T1000 (cell line): ENCODE measurements at regions not wholly inside any gene's neighbourhood (a gene's known extent, or its start where the extent isn't known, plus 50 kb on each side); places are given as distances from the start of the nearest gene placed in this dataset.
"Not testable (repeated sequence)": the region's sequence is repeated elsewhere in the genome, so short reads cannot be mapped to it uniquely, and the experiment has no call there.

Experiments
- DNase-seq: peaks from one replicate; lab custom pipeline; 2025; ENCODE audit warnings: mixed read lengths; lab: John Stamatoyannopoulos, UW

DNA sequence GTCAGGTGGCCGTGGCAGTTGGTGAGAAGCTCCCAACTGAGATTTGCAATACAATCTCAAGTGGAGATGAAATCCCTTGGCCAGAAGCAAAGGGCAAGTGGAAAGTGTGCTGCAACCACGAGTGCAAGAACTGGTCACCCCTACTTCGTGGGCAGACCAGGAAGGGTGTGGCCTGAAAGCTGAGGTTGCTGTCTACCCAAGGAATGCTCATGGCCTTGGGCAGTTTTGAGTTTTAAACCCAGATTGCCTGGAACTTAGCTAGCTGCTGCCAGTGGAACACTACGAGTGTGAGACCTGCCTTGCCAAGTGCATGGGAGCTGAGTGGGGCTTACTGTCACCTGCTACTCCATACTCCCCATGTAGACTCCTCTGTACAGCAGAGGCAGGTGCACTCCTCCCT, 113.3 kb upstream of the FAT3 start:
- no peak for DNase-seq

DNA sequence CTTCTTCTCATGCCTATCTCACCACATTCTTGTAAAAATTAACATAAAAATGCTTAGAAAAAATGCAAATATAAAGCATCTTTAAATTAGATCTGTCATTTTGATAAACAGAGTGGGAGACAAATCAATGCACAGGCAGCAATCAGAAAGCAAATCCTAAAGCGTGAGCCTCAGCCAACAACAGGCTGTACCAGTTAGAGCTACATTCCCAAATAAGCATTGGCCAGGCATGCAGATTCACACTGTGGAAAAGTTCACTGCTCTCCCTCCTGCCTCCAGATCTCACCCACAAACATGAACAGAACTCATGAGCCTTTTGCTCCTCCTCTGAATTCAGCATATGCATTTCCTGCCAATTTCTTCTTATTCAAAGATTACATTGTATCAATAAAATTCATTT, 115.2 kb upstream of the FAT3 start:
- DNase-seq: no peak

DNA sequence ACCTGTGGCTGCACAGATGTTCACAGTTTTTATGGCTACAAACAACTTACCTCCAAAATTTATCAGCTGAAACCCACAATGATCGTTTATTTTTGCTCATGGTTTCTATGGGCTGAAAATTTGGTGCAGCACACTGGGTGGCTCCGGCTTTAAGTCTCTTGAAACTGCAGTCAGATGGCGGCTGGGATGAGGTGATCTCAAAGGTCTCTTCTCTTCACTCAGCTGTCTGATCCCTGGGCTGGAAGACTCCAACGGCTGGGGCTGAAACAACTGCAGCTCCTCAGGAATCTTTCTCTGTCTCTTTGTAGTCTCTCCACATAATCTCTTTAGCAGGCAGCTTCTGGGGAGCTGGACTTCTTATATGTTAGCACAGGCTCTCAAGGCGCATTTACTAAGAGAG, 117.3 kb upstream of the FAT3 start:
- DNase-seq: no peak

DNA sequence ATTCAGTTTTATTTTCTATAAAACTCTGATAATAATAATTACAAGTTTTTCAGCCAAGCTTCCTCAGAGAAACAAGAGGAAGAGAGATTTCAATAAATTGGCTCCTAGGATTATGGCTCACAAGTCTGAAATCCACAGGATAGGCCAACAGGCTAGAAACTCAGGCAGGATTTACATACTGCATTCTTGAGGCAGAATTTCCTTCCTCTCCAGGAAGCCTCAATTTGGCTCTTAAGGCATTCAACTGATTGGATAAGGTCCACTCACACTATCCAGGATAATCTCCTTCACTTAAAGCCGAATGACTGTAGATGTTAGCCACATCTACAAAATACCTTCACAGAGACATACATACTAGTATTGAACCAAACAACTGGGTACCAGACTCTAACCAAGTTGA, 120.3 kb upstream of the FAT3 start:
- DNase-seq: no peak

DNA sequence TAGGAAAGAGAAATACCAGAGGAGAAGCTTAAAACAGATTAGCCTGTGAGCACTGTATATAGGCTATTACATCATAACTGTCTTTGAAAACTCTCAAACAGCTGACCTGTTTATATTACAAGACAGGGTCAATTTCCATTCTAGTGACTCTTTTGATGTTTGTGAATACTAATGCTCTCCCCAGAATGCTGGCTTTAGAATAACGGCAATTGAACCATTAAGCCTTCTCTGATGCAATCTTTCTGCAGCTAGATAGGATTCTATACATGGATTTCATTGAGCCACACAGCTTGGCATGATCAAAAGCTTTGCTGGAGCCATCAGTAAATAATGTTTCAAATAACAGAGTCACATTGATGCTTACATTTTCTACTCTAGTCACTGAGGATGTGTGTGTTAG, 122.7 kb upstream of the FAT3 start:
- DNase-seq: no peak

DNA sequence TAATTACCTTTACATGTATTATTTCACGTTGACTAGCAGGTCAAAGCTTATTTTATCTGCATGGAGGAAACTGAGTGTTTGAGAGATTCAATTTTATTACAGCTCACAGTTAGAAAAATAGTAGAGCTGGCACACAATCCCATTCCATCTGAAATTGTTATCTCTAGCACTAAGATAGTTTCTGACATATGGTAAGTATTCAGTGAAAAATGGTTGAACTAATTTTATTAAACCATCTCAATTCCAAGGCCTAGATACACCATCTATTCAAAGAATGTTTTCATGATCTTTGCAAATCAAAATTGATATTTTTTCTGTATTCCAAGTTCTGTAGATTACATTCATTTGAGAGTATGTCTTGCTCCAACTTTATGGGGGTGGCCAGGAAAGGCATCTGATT, 125.4 kb upstream of the FAT3 start:
- DNase-seq: no peak

DNA sequence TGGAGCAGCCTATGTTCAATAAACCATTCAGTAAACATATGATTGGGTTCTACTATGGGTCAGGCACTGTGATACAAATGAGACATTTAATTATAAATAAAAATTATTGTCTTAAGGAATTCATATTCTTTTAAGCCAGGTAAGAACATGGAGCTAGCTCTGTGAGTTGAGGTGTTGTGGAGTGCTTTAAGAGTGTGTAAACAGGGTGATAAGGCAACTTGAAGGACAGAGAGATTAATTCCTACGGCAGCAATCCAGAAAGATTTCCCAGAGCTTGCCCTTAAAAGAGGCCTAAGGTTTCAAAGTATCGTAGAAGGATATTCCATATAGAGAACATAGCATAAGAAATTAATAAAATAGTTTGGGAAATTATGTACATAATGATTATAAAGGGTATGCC, 126.4 kb upstream of the FAT3 start:
- no peak for DNase-seq

DNA sequence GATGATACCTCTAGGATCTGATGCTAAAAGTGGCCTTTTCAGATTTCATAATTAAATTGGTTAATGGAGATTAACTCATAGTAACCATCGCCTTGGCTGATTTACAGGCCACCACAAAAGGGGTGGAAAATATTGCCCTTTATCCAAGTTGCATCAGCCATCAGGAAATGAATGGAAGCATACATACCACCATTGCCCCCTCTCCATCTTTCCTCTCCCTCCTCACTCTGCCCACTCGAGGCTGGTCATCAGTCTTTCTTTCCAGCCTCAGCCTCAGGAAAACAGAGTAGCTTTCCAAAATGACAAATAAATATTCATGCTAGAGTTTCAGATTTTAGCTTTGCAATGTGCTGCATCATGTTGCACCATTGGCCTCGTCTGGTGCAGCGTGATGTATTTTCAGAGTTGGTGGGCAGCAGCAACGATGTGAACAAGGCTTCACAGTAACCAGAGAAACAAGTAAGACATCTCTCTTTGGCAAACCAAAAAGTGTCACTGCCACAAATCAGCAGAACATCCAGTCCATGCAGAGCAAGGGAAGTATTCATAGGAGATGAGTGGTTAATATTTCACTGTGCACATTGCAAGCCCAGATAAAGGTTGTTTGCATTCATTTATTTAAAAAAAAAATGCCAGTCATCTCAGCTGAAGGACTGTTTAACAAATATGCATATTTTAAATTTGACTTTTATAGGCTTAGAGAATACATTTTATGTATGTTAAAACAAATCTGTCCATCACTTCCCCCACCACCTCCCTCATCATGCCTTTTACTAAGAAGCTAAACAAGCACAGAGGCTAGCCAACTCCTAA, 136.7 kb upstream of the FAT3 start:
- DNase-seq: no peak

DNA sequence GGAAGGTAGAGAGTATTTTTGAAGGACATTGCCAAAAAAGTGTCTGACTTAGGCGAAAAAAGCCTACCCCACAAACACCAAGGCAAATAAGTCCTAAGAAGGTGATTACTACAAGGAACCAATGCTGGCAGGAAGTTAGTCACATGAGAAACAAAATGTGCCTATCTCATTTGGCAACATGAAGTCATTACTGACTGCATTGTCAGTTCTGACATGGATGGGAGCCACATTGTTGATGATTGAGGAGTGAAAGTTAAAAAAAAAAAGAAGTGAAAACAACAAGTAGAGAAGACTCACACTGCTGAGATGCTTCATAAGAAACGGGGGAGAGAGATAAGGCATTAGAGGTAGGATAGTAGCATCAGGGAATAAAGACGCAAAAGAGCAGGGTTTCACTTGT, 141.5 kb upstream of the FAT3 start:
- no peak for DNase-seq

DNA sequence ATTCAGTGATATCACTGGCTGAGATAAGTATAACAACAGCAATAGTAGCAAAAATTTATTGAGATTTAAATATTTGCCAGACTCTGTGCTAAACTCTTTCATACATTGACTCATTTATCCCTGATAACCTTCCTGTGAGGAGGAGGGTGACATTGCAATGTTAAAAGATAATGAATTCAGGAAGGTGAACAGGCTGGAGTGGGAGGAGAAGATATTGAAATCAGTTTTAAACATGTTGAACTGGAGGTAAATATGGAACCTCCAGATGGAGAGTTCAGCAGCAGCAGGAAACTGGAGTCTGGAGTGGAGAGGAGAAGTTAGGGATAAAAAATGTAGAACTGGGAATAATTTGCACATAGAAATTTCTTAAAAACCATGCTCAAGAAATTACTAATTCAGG, 142.0 kb upstream of the FAT3 start:
- DNase-seq: no peak

DNA sequence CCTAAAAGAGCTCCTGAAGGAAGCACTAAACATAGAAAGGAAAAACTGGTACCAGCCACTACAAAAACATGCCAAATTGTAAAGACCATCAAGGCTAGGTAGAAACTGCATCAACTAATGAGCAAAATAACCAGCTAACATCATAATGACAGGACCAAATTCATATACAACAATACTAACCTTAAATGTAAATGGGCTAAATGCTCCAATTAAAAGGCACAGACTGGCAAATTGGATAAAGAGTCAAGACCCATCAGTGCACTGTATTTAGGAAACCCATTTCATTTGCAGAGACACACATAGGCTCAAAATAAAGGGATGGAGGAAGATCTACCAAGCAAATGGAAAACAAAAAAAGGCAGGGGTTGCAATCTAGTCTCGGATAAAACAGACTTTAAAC, 150.1 kb upstream of the FAT3 start:
- DNase-seq: not testable (repeated sequence)

DNA sequence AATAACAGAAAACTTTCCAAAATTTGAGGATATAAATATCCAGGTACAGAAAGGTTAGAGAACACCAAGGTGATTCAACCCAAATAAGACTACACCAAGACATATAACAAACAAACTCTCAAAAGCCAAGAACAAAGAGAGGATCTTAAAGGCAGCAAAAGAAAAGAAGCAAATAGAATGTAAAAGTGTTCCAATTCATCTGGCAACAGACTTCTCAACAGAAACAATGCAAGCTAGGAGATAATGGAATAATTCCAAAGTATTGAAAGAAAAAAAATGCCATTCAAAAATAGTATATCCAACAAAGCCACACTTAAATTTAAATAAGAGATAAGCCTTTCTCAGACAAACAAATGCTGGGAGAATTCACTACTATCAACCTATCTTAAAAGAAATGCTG, 153.0 kb upstream of the FAT3 start:
- no peak for DNase-seq

DNA sequence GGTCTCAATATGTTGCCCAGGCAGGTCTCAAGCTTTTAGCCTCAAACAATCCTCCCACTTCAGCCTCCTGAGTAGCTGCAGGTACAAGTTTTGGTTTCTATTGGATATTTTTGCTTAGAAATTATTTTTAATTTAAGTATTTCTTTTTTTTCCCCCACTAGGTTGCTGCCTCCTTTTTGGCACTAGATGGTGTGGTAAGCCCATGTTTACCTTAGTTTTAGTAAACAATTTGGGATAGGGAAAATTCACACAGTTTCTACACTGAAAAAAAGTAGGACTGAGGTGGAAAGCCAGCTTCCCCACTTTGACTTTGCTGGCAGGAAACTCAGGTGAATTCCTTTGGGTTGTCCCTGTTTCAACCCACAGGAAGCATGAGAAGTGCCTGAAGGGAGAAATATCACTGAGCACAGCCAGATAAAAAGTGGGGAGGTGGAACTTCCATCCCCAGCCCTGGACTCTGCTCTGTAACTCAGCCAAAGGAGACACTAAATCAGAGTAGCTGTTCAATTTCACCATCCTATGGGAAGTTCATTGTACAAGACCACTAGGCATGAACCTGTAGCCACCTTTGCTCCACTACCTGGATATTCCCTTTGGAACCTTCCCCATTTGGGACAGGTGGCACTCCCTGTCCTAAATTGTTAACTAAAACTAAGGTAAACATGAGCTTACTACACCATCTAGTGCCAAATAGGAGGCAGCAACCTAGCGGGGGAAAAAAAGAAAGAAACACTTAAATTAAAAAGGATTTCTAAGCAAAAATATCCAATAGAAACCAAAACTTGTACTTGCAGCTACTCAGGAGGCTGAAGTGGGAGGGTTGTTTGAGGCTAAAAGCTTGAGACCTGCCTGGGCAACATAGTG, 154.4 kb upstream of the FAT3 start:
- DNase-seq: no peak

DNA sequence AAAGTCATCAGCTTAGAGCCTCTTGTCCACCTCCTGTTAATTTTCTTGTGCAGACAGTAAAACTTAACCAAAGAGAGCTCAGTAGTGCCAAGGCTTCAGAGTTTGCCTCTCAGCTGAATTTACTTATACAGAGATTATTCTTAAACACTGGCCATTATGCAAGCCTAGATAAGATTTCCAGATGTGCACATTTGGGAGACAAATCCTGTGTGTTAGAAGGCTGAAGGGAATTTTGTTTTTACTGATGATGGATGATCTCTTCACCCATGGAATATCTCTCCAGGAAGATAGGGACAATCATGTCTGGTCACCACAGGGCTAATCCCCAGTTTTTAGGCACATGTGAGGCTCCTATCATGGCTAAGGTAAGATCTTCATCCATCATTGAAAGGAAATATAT, 157.6 kb upstream of the FAT3 start:
- no peak for DNase-seq

DNA sequence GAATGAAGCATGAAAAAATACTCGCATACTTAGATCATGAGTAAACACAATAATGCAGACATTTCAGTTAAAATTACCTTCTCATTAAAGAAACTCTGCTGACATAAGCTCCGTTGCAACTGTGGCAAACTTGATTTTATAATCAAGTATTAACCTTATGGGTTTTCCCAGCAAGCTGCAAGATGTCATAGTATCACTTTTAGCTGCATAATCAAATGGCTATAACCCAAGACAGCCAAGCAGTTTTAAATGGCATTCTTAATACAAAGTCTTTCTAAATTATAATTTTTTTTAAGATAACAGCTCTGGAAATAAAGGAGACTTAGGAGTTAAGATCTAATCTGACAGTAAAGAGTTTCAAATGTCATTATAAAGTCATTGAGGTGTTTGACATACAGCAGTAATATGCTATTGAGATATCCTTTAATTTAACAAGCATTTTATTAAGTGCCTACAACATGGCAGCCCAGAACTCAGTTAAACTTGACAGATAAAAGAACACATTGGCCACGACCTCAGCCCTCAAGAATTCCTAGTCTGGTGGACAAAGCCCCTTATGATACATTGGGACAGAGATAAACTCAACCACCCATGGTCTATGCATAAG, 163.1 kb upstream of the FAT3 start:
- no peak for DNase-seq

DNA sequence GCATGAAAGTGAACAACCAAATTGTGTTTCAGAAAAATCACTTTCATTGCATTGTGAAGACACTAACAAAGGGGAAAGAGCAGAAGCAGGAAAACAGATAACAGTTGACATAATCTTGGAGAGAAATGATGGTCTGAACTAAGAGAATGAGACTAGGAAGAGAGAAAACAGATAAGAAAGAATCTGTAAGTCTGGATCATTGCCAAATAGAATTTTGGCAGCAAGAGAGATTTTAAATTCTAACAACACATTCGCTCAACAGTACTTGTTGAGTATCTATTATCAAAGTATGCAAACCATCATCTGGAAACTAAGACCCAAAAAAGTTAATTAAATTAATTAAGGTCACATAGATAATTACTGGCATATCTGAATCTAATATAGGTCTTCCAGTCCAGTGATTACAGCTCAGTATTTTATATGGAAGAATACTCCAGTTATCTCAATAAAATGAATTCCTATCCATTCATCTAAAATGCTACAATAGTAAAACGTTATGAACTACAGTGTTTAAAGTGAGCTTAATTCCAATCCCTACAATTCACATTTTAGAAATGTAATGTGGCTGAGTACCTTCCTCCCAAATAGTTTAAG, 166.7 kb upstream of the FAT3 start:
- no peak for DNase-seq

DNA sequence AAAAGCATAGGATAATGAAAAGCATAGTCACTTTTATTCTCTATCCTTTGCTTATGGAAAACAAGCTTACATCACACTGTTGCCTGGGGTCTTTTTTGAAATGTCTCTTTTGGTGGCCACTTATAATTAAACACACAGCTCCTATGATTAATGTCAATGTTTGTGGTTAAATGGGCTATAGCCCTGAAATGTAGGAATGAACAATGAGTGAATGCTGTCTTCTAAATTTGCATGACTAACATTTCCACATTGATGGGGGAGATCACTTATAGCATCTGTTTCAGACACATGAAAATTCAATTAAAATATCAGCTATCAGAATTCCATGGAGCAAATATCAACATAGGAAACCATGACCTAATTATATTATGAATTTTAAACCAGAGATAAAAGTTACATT, 171.4 kb upstream of the FAT3 start:
- no peak for DNase-seq

DNA sequence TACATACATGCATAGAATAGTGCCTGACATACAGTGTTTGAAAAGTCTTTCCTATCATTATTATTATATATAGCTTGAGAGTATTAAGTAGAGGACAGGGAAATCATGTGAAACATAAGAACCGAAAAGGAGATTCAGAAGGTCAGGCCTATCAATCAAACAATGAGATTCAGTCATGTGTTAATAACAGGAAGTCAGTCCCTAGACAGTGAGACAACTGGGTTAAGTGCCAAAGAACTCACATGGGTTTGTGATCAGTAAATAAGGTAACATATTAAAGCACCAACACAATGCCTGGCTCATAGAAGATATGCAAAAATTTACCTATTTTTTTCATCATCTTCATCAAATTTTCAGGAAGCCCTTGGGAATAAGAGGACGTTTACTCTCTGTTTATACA, 174.3 kb upstream of the FAT3 start:
- DNase-seq: no peak

DNA sequence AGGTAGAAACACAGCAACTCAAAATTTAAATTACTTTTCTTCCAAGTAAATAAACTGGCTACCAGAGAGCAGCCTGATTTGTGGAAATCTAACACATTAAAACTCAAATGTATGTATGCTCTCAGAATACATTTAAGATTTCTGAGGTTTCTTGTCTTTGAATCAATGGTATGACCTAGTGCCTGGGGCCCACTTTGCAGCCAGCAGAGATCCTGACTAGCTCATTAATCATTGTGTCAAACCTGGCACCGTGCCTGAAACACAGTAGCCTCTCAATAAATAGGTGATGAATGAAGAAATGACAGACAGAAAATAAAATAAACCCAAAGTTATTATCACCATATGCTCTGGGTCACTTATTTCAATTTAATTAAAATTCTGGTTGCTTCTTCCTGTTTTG, 176.2 kb upstream of the FAT3 start:
- DNase-seq: no peak

DNA sequence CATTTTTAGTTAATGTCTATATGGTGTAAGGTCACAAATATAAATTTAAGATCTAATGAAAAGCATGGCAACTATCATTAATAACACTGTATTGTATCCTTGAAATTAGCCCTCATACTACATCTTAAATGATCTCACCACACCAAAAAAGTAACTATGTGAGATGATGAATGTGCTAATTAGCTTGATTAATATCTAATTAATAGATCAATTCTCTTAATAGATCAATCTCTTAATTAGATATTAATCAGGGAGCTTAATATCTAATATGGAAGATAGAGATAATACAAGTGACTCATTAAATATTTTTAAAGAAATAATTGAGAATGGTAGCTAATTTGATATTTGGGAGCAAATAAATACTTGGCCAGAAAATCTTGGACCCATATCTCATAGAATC, 178.5 kb upstream of the FAT3 start:
- no peak for DNase-seq

DNA sequence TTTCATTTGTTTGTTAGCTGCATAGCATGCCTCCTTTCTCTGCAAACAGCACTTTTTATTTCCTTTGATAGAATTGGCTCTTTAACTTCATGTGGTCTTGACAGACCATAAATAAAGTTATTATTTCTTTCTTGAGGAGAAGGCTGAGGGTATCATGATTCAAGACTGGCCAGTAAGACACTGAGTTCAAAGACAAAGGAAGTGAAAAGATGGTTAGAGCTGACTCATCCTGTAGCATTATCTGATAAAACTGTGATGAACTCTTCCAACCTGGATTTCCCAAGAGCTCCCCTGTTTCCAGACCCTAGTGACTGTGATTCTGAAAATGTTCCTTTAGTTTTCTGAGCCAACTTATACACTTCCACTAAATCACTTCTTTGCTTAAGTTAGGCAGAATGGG, 179.3 kb upstream of the FAT3 start:
- DNase-seq: no peak

DNA sequence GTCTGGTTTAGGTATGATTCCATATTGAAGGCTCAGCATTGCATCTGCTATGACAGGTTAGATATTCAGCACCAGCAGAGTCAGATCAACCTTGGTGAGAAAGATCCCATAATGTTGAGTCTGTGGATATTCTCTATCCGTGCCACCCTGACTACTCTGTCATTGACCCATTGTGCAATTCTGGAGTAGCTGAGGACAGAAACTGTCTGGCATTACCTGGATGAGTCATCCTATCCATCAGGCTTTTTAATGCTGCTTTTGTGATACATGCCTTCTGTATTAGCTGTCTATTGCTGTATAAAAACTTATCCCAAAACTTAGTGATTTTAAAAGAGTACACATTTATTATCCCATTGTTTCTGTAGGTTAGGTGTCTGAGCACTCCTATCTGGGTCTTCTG, 189.1 kb upstream of the FAT3 start:
- no peak for DNase-seq

DNA sequence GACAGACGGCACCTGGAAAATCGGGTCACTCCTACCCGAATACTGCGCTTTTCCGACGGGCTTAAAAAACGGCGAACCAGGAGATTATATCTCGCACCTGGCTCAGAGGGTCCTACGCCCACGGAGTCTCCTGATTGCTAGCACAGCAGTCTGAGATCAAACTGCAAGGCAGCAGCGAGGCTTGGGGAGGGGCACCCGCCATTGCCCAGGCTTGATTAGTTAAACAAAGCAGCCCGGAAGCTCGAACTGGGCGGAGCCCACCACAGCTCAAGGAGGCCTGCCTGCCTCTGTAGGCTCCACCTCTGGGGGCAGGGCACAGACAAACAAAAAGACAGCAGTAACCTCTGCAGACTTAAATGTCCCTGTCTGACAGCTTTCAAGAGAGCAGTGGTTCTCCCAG, 197.5 kb upstream of the FAT3 start:
- DNase-seq: not testable (repeated sequence)
